Left lung (tissue), 4 donors: ENCODE measurements at regions not wholly inside any gene's neighbourhood (a gene's known extent, or its start where the extent isn't known, plus 50 kb on each side); places are given as distances from the start of the nearest gene placed in this dataset.

Experiments used
- ATAC-seq: fragments of 200-7000 bp; cut with Tn5 transposase; one replicate; pipeline ENCODE4 v1.9.1; 2020; ENCODE audit warnings: moderate library complexity
- DNase-seq, 4 donors: peaks; one replicate each; pipeline ENCODE4 v3.0.0-alpha.2; 2013 to 2020
- H3K27ac ChIP-seq, 2 donors: fragments of 200-600 bp; sonication (generic) in 1 of 2; one replicate each; pipeline versions ENCODE4 v1.5.0 to v1.8.0; 2020 to 2021
- H3K27me3 ChIP-seq, 2 donors: fragments of 200-600 bp; sonication (generic) in 1 of 2; one replicate each; pipeline versions ENCODE4 v1.5.0 to v1.8.0; 2020 to 2021
- H3K36me3 ChIP-seq, 2 donors: fragments of 200-600 bp; sonication (generic) in 1 of 2; one replicate each; pipeline versions ENCODE4 v1.5.0 to v1.8.0; 2020 to 2021
- H3K4me1 ChIP-seq, 2 donors: fragments of 200-600 bp; one replicate each; pipeline ENCODE4 v1.8.0; 2021
- H3K4me3 ChIP-seq, 2 donors: fragments of 200-600 bp; sonication (generic) in 1 of 2; one replicate each; pipeline versions ENCODE4 v1.5.0 to v1.8.0; 2020 to 2021; ENCODE audit warnings: mild to moderate bottlenecking in 1 of 2
- H3K9me3 ChIP-seq, 2 donors: fragments of 200-600 bp; sonication (generic) in 1 of 2; one replicate each; pipeline versions ENCODE4 v1.5.0 to v1.8.0; 2020 to 2021
- intact Hi-C, 2 donors: fragments of 100-400 bp; cut with DNase I; formaldehyde crosslinking; loops; one replicate each; pipeline versions ENCODE4 v1.11.2 to v1.14.2; 2022
- TF ChIP-seq, protein P1 (sequence below), 2 donors: fragments of 200-600 bp; sonication (generic) in 1 of 2; IDR thresholded peaks; one replicate each; pipeline versions ENCODE4 v1.5.0 to v1.8.0; 2021; ENCODE audit warnings: antibody characterized with exemption in 2 of 2
- donor health status: DM: no; HTN: yes; CAD: no.
- donor health status: DM: no; HTN: no; CAD: no.

DNA sequence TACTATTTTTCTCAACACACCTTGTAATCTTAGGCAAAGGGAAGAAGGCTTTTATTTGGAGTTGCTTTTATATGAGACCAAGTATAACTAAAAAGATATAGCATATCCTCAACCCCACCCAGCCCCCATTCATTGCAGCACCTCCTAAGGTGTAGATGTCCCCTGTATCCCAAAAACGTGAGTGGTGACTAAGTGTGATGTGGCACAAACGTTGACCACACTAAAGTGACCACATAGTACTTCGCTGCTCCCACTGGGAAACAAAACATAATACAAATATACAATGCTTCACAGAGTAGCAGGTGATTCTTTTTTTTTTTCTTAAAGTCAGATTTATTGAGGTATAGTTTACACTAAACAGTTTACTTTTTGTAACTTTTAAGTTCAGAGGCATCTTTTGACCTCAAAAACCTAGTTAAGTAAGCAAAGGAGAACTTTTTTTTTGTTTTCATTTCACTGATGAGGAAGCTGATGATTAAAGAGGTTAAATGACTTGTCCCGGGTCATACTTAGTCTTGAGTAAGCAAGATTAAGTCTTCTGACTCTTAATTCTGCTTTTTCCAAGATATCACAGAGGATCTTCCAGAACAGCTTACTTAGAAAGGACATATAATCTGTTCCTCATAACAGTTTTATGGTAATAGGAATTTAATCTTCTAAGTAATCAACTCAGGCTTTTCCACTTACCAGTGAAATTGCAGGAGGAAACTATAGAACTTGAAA lies 245.2 kb upstream of the PLEKHG7 start:
- H3K36me3 ChIP-seq = no peaks in the 10 kb centered on the region
- no peak overlapping the region for H3K27ac ChIP-seq
- intact Hi-C loops = no loop called here
- TF ChIP-seq, protein P1, sequence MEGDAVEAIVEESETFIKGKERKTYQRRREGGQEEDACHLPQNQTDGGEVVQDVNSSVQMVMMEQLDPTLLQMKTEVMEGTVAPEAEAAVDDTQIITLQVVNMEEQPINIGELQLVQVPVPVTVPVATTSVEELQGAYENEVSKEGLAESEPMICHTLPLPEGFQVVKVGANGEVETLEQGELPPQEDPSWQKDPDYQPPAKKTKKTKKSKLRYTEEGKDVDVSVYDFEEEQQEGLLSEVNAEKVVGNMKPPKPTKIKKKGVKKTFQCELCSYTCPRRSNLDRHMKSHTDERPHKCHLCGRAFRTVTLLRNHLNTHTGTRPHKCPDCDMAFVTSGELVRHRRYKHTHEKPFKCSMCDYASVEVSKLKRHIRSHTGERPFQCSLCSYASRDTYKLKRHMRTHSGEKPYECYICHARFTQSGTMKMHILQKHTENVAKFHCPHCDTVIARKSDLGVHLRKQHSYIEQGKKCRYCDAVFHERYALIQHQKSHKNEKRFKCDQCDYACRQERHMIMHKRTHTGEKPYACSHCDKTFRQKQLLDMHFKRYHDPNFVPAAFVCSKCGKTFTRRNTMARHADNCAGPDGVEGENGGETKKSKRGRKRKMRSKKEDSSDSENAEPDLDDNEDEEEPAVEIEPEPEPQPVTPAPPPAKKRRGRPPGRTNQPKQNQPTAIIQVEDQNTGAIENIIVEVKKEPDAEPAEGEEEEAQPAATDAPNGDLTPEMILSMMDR (IDR thresholded peaks at IDR 0.05) = no peak
- no peaks in the 10 kb centered on the region for H3K9me3 ChIP-seq
- peaks cover 0 to 8% of the 10 kb centered on the region in 2 donors for H3K4me1 ChIP-seq
- H3K4me3 ChIP-seq = no peak overlapping the region
- no peak for DNase-seq
- ATAC-seq = peak; percentile 22
- H3K27me3 ChIP-seq = no peaks in the 10 kb centered on the region

DNA sequence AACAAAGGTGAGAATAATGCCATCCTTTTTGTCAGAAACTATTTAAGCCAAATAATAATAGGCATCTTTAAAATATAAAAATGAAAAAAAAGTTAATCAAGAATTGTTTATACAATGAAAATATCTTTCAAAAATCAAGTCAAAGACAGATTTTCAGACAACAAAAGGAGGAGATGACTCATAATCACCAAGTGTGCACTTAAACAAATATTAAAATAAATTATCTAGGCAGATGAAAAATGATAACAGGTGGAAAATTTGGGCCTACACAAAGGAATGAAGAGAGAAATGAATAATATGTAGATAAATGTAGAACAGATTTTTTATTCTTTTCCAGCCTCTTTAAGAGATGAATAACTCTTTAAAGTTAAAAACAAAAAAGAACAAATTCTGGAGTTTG lies 250.0 kb upstream of the PLEKHG7 start:
- no peak for ATAC-seq
- no peak for DNase-seq
- Histone ChIP-seq H3K27ac (no peak overlapping the region), H3K9me3 (no peaks in the 10 kb centered on the region), H3K4me3 (no peak overlapping the region), H3K27me3 (no peaks in the 10 kb centered on the region), H3K36me3 (no peaks in the 10 kb centered on the region), H3K4me1 (no peaks in the 10 kb centered on the region)
- TF ChIP-seq, protein P1 (IDR thresholded peaks at IDR 0.05) = no peak
- intact Hi-C loops = no loop called here

DNA sequence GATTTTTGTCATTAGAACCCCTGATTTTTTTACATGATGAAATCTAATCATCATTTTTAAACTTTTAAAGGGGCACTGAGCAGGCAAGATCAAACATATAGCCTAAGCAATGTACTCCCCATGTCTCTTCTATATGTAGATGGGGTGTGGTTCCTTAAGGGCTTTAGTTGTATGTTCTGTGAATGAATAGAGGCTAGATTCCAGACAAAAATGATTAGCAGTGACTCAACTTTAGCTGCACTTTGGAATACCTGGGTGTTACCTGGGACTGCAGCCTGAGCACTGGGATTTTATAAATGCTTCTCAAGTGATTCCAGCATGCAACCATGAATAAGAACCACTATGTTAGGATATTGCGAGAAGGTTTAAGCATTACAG lies 256.7 kb upstream of the PLEKHG7 start:
- TF ChIP-seq, protein P1 (IDR thresholded peaks at IDR 0.05) = no peak
- intact Hi-C loops = no loop called here
- no peak for DNase-seq
- no peaks in the 10 kb centered on the region for H3K36me3 ChIP-seq
- no peak for ATAC-seq
- no peaks in the 10 kb centered on the region for H3K27me3 ChIP-seq
- H3K9me3 ChIP-seq = no peaks in the 10 kb centered on the region
- H3K27ac ChIP-seq = peak overlapping the region in 1 of 2 donors; percentile 5
- peaks cover 0 to 16% of the 10 kb centered on the region in 2 donors for H3K4me1 ChIP-seq
- H3K4me3 ChIP-seq = no peak overlapping the region

DNA sequence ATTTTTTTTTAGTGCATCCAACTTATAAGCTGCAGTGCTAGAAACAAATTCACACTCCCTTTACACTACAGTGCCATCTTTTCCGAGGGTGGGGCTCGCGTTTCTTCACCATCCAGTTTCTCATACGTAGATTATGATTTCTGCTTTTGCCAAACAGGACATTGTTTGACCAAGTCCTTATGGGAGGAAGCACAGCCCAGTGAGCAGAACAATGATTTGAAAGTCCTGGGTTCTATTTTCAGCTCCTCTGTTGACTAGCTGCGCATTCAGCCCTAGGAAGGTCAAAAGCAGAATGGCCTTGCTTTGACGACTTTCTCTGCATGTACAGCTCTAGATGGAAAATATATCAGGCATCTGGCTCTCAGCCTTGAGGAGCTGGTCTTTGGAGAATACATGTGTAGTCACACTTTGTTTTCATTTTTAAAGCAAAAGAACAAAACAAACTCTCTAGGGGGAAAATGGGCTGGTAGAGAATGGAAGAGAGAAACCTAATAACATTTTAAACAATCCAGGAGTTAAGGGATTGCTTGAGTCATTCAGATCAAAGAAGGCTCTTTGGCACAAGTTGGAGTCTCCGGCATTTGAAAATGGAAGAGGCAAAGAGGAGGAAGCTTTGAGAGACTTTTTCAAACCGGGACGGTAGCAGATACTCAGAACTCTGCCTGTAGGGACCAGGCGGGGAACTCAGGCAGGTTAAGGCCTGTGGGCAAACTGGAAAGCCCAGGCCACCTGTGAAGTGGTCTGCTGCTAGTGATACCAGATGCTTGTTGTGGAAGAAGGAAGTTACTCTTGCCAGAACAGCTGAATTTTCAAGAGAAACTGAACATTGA lies 257.3 kb upstream of the PLEKHG7 start:
- ATAC-seq = peak; percentile 45
- Histone ChIP-seq H3K36me3 (no peaks in the 10 kb centered on the region), H3K4me3 (no peak overlapping the region), H3K27ac (peak overlapping the region; percentile 5 to 65), H3K9me3 (no peaks in the 10 kb centered on the region), H3K27me3 (no peaks in the 10 kb centered on the region), H3K4me1 (peaks cover 0 to 16% of the 10 kb centered on the region in 2 donors)
- intact Hi-C loops = no loop called here
- TF ChIP-seq, protein P1 (IDR thresholded peaks at IDR 0.05) = no peak
- no peak for DNase-seq

DNA sequence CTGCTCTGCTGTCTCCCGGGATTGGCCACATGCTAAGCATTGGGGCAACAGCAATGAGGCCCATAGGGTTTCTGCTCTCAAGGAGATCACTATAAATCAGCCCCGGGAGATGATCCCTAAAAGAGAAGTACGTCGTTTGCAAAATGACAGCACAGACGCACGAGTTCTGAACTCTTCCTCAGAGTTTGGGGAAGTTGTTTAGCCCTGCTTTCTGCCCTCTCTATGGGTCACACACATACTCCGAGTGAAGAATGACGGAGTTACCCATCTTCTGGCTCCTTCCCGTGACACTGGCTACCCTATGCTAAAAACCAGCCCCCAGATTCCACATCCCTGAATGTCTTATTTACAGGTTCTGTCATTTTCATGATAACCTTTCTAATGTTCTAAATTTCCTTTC lies 258.0 kb upstream of the PLEKHG7 start:
- Histone ChIP-seq H3K27me3 (no peaks in the 10 kb centered on the region), H3K36me3 (no peaks in the 10 kb centered on the region), H3K4me3 (no peak overlapping the region), H3K27ac (peak overlapping the region in 1 of 2 donors; percentile 65), H3K9me3 (no peaks in the 10 kb centered on the region), H3K4me1 (peaks cover 0 to 16% of the 10 kb centered on the region in 2 donors)
- intact Hi-C loops = no loop called here
- DNase-seq = peak in 1 of 4 donors; percentile 62
- ATAC-seq = peak; percentile 88
- TF ChIP-seq, protein P1 (IDR thresholded peaks at IDR 0.05) = no peak
